ENCODE measurements at regions not wholly inside any gene's neighbourhood (a gene's known extent, or its start where the extent isn't known, plus 50 kb on each side); places are given as distances from the start of the nearest gene placed in this dataset.

DNA sequence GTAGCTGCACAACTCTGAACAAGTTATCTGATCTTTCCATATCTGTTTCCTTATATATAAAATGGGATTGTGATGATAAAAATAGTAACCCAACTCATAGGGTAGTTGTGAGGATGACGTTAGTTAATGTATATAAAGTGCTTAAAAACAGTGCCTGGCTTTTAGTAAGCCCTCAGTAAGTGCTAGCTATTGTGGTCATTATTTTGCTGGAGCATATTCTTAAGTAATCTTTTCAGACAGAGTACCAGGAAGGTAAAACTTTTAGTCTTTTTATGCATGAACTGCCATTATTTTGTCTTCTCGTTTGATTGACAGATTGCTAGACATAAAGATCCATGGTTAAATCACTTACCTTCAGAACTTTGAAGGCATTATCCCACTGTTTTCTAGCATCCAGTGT is 62.5 kb upstream of the SIM2 start:
- ChIA-PET CTCF (interaction anchor here (1.2 kb wide), 1 partner anchor 281 kb away, joined by 3 read pairs; no protein-coding TSS in a partner anchor), POLR2A (no interaction called here)

DNA sequence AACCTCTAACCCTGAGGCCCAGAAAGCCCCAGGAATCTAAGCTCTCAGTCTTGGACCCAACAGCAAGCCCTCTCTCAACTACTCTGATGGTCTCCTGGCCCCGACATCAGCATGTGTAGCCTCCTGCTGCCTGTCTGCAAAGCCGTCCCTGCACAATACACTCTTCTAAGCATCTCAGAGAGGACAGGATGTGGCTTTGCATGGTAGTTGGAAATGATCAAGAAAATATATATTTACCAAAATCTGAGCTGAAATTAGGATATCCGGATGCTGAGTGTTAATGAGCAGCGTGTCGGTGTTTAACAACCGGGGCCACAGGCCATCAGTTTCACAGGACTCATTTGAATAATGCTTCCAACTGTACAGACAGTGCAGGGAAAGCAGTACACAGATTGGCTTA is 59.1 kb upstream of the SIM2 start:
- DNase-seq (ENCODE audit: low read depth, low spot score): no peak
- TF ChIP-seq, protein P1, sequence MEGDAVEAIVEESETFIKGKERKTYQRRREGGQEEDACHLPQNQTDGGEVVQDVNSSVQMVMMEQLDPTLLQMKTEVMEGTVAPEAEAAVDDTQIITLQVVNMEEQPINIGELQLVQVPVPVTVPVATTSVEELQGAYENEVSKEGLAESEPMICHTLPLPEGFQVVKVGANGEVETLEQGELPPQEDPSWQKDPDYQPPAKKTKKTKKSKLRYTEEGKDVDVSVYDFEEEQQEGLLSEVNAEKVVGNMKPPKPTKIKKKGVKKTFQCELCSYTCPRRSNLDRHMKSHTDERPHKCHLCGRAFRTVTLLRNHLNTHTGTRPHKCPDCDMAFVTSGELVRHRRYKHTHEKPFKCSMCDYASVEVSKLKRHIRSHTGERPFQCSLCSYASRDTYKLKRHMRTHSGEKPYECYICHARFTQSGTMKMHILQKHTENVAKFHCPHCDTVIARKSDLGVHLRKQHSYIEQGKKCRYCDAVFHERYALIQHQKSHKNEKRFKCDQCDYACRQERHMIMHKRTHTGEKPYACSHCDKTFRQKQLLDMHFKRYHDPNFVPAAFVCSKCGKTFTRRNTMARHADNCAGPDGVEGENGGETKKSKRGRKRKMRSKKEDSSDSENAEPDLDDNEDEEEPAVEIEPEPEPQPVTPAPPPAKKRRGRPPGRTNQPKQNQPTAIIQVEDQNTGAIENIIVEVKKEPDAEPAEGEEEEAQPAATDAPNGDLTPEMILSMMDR (IDR thresholded peaks at IDR 0.05; ENCODE audit: insufficient read depth, low read length, missing control alignments): no peak
- H3K4me3 ChIP-seq (ENCODE audit: low read depth, low read length): no peak overlapping the region
- ChIA-PET POLR2A (no interaction called here), CTCF (interaction anchor here (1.9 kb wide), 1 partner anchor 9 kb away, joined by 17 read pairs; no protein-coding TSS in a partner anchor)

More for the DNA sequence above, 62.5 kb upstream of the SIM2 start:
- DNase-seq (ENCODE audit: low read depth, low spot score): no peak
- TF ChIP-seq, protein P1 (IDR thresholded peaks at IDR 0.05; ENCODE audit: insufficient read depth, low read length, missing control alignments): no peak
- H3K4me3 ChIP-seq (ENCODE audit: low read depth, low read length): no peak overlapping the region

DNA sequence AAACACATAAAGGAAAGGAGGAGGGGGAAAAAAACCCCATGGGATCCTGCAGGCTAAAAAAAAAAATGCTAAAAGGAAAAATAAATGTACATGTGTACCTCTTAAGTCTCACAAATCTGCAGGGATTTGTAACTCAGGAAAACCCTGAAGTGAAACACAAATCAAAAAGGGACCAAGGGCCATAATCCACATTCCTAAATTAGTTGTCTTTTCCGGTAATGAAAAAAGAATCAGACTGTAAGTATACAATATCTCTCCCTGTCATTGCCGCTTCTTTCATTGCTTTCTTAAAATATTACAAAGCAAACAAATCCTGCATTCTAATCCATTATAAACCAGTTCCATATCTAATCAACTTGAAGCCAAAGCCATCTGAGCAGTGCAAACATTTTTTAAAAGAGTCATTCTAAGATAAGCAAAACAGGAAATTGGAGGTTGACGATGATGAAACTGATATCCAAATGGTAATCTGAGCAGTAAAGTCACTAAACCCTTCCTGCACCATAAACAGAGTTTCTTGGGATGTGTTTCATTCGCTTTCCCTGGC is 58.7 kb upstream of the SIM2 start:
- POLR2A ChIA-PET: no interaction called here
- TF ChIP-seq, protein P1 (IDR thresholded peaks at IDR 0.05; ENCODE audit: insufficient read depth, low read length, missing control alignments): no peak
- DNase-seq (ENCODE audit: low read depth, low spot score): no peak
- CTCF ChIA-PET: interaction anchor here (1.9 to 4.4 kb wide), 2 partner anchors 9 kb away, joined by 17 to 43 read pairs; no protein-coding TSS in a partner anchor
- H3K4me3 ChIP-seq (ENCODE audit: low read depth, low read length): no peak overlapping the region

DNA sequence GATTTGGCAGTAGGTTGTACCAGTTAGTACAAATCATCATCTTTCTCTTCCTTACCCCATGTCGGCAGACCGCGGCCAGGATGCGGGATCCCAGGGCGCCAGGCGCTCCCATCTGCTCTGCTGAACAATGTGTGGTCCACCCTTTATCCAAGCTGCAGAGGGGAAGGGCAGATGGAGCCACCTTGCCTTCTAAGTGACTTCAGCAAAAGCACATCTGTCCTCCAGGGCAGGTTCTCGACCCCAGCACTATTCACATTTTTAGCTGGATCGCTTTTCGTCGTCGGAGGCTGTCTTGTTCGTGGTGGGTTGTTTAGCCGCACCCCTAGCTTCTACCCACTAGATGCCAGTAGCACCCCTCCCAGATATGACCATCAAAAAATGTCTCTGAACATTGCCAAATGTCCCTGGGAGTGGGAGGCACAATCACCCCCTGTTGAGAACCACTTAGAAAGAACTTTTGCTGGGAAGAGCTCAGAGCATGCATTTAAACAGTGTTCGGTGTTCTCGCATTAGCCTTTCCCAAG is 58.1 kb upstream of the SIM2 start:
- no peak overlapping the region for H3K4me3 ChIP-seq (ENCODE audit: low read depth, low read length)
- ChIA-PET CTCF (interaction anchor here (4.4 kb wide), 1 partner anchor 10 kb away, joined by 43 read pairs; no protein-coding TSS in a partner anchor), POLR2A (no interaction called here)
- TF ChIP-seq, protein P1 (IDR thresholded peaks at IDR 0.05; ENCODE audit: insufficient read depth, low read length, missing control alignments): no peak
- DNase-seq (ENCODE audit: low read depth, low spot score): no peak

DNA sequence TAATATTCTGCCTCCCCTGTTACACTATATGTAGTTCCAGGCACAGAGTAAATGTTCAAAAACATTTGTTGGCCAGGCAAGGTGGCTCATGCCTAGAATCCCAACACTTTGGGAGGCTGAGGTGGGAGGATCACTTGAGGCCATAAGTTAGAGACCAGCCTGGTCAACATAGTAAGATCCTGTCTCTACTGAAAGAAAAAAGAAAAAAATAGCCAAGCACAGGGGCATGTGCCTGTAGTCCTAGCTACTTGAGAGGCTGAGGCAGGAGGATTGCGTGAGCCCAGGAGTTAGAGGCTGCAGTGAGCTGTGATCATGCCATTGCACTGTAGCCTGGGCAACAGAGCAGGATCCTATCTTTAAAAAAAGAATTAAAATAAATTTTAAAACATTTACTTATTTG is 57.6 kb upstream of the SIM2 start:
- no peak for DNase-seq (ENCODE audit: low read depth, low spot score)
- CTCF ChIA-PET: interaction anchor here (4.4 kb wide), 1 partner anchor 10 kb away, joined by 43 read pairs; no protein-coding TSS in a partner anchor
- POLR2A ChIA-PET: no interaction called here
- no peak overlapping the region for H3K4me3 ChIP-seq (ENCODE audit: low read depth, low read length)
- TF ChIP-seq, protein P1 (IDR thresholded peaks at IDR 0.05; ENCODE audit: insufficient read depth, low read length, missing control alignments): no peak

DNA sequence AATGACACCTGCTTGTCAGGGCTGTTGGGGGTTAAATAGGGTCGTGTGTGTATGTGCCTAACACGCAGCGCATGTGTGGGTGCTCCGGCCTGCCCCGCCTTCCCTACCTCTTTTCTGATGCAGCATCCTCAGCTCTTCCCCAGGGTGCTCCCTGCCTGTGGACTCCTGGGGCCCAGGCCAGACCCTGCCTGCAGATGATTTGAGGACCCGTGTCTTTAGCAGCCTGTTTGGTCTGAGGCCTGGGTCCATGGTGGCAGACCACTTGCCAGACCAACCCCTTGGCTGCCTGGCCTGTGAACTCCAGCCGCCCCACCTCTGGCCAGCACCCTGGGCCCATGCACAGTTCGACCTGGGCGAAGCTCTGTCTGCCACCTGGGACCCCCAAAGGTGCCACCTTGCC is 57.0 kb upstream of the SIM2 start:
- TF ChIP-seq, protein P1 (IDR thresholded peaks at IDR 0.05; ENCODE audit: insufficient read depth, low read length, missing control alignments): no peak
- no peak for DNase-seq (ENCODE audit: low read depth, low spot score)
- no peak overlapping the region for H3K4me3 ChIP-seq (ENCODE audit: low read depth, low read length)
- POLR2A ChIA-PET: no interaction called here
- CTCF ChIA-PET: interaction anchor here (1.0 to 4.4 kb wide), 2 partner anchors 11 to 137 kb away, joined by 3 to 43 read pairs; no protein-coding TSS in a partner anchor

All from AG04449 (cell line).